ENCODE measurements at regions not wholly inside any gene's neighbourhood (a gene's known extent, or its start where the extent isn't known, plus 50 kb on each side); places are given as distances from the start of the nearest gene placed in this dataset.

GRCh38 chr5:8208307-8208706 is 339.4 kb downstream of the MTRR start:
- FAIRE-seq: peak; percentile 92
- TF ChIP-seq NFYA (IDR thresholded peaks at IDR 0.05; ENCODE audit: borderline replicate concordance, low read depth, low read length) (no peak), KAT2A (conservative IDR thresholded peaks at IDR 0.05; ENCODE audit: control insufficient read depth, low read depth, low read length) (no peak), MYC (IDR thresholded peaks at IDR 0.05; ENCODE audit: insufficient read depth, insufficient read length, insufficient replicate concordance, low read length, severe bottlenecking) (no peak), IRF4 (IDR thresholded peaks at IDR 0.05; ENCODE audit: low read depth, low read length) (no peak), BMI1 (IDR thresholded peaks at IDR 0.05; ENCODE audit: borderline replicate concordance) (no peak), E4F1 (IDR thresholded peaks at IDR 0.05; ENCODE audit: borderline replicate concordance, partially characterized antibody) (no peak), CTCF (IDR thresholded peaks at IDR 0.05 in 2 of 3, conservative IDR thresholded peaks at IDR 0.05 in 1 of 3; ENCODE audit: control insufficient read depth in 2 of 3, extremely low read depth in 1 of 3, insufficient read depth in 1 of 3, low read depth in 3 of 3, low read length in 3 of 3) (no peak)
- TF ChIP-seq, protein P1, sequence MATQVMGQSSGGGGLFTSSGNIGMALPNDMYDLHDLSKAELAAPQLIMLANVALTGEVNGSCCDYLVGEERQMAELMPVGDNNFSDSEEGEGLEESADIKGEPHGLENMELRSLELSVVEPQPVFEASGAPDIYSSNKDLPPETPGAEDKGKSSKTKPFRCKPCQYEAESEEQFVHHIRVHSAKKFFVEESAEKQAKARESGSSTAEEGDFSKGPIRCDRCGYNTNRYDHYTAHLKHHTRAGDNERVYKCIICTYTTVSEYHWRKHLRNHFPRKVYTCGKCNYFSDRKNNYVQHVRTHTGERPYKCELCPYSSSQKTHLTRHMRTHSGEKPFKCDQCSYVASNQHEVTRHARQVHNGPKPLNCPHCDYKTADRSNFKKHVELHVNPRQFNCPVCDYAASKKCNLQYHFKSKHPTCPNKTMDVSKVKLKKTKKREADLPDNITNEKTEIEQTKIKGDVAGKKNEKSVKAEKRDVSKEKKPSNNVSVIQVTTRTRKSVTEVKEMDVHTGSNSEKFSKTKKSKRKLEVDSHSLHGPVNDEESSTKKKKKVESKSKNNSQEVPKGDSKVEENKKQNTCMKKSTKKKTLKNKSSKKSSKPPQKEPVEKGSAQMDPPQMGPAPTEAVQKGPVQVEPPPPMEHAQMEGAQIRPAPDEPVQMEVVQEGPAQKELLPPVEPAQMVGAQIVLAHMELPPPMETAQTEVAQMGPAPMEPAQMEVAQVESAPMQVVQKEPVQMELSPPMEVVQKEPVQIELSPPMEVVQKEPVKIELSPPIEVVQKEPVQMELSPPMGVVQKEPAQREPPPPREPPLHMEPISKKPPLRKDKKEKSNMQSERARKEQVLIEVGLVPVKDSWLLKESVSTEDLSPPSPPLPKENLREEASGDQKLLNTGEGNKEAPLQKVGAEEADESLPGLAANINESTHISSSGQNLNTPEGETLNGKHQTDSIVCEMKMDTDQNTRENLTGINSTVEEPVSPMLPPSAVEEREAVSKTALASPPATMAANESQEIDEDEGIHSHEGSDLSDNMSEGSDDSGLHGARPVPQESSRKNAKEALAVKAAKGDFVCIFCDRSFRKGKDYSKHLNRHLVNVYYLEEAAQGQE (IDR thresholded peaks at IDR 0.05; ENCODE audit: low read depth, low read length): no peak
- TF ChIP-seq, protein P2, sequence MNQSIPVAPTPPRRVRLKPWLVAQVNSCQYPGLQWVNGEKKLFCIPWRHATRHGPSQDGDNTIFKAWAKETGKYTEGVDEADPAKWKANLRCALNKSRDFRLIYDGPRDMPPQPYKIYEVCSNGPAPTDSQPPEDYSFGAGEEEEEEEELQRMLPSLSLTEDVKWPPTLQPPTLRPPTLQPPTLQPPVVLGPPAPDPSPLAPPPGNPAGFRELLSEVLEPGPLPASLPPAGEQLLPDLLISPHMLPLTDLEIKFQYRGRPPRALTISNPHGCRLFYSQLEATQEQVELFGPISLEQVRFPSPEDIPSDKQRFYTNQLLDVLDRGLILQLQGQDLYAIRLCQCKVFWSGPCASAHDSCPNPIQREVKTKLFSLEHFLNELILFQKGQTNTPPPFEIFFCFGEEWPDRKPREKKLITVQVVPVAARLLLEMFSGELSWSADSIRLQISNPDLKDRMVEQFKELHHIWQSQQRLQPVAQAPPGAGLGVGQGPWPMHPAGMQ (IDR thresholded peaks at IDR 0.05; ENCODE audit: borderline replicate concordance): no peak
- TF ChIP-seq, protein P3, sequence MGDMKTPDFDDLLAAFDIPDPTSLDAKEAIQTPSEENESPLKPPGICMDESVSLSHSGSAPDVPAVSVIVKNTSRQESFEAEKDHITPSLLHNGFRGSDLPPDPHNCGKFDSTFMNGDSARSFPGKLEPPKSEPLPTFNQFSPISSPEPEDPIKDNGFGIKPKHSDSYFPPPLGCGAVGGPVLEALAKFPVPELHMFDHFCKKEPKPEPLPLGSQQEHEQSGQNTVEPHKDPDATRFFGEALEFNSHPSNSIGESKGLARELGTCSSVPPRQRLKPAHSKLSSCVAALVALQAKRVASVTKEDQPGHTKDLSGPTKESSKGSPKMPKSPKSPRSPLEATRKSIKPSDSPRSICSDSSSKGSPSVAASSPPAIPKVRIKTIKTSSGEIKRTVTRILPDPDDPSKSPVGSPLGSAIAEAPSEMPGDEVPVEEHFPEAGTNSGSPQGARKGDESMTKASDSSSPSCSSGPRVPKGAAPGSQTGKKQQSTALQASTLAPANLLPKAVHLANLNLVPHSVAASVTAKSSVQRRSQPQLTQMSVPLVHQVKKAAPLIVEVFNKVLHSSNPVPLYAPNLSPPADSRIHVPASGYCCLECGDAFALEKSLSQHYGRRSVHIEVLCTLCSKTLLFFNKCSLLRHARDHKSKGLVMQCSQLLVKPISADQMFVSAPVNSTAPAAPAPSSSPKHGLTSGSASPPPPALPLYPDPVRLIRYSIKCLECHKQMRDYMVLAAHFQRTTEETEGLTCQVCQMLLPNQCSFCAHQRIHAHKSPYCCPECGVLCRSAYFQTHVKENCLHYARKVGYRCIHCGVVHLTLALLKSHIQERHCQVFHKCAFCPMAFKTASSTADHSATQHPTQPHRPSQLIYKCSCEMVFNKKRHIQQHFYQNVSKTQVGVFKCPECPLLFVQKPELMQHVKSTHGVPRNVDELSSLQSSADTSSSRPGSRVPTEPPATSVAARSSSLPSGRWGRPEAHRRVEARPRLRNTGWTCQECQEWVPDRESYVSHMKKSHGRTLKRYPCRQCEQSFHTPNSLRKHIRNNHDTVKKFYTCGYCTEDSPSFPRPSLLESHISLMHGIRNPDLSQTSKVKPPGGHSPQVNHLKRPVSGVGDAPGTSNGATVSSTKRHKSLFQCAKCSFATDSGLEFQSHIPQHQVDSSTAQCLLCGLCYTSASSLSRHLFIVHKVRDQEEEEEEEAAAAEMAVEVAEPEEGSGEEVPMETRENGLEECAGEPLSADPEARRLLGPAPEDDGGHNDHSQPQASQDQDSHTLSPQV (IDR thresholded peaks at IDR 0.05): no peak

More at GRCh38 chr5:8208307-8208706, 339.4 kb downstream of the MTRR start:
- no peak for DNase-seq (ENCODE audit: low read depth, low spot score)
- Histone ChIP-seq H3K27ac (ENCODE audit: control insufficient read depth, insufficient read depth) (no peak overlapping the region), H3K79me2 (ENCODE audit: control insufficient read depth, insufficient read depth, low read length) (no peaks in the 10 kb centered on the region), H3K4me3 (no peak overlapping the region), H4K20me1 (ENCODE audit: control insufficient read depth, insufficient read depth) (no peaks in the 10 kb centered on the region), H3K27me3 (replicated peaks in 1 of 2; ENCODE audit: control insufficient read depth in 2 of 2, insufficient read depth in 2 of 2, low read length in 1 of 2) (no peaks in the 10 kb centered on the region), H3K9me3 (replicated peaks; ENCODE audit: control insufficient read depth, insufficient read depth, low read length) (no peaks in the 10 kb centered on the region), H2AFZ (ENCODE audit: control insufficient read depth, low read depth, low read length) (no peak overlapping the region), H3K36me3 (ENCODE audit: control insufficient read depth in 2 of 2, insufficient read depth in 2 of 2, low read length in 1 of 2) (no peaks in the 10 kb centered on the region), H3K4me2 (ENCODE audit: control insufficient read depth, insufficient read depth) (no peak overlapping the region), H3K4me1 (ENCODE audit: control insufficient read depth, insufficient read depth, low read length) (no peaks in the 10 kb centered on the region), H3K9ac (ENCODE audit: control insufficient read depth, insufficient read depth, low read length) (no peak overlapping the region)
- intact Hi-C loops (cut with micrococcal nuclease; ENCODE audit: unreplicated experiment): no loop called here
- ChIA-PET RAD21 (ENCODE audit: unreplicated experiment) (no interaction called here), CTCF (no interaction called here), POLR2A (no interaction called here), SMC1A (ENCODE audit: uncharacterized antibody, unreplicated experiment) (no interaction called here)
- BruUV-seq (replicated peaks): no TSS peak
- in situ Hi-C loops (cut with MboI): no loop called here
- WGBS (ENCODE audit: insufficient coverage, insufficient replicate concordance, low lambda C conversion rate, missing lambda C conversion rate): 68% methylated on average over 7 of the region's 7 CpGs
- no peak for ATAC-seq

All from GM12878 (cell line).